Osteoblast (primary cell): ENCODE measurements at regions not wholly inside any gene's neighbourhood (a gene's known extent, or its start where the extent isn't known, plus 50 kb on each side); places are given as distances from the start of the nearest gene placed in this dataset.
"Not testable (repeated sequence)": the region's sequence is repeated elsewhere in the genome, so short reads cannot be mapped to it uniquely, and the experiment has no call there.

Experiments
- DNase-seq: peaks from one replicate; pipeline ENCODE4 v3.0.0; 2011; ENCODE audit warnings: low spot score, mixed read lengths; ENCODE audit not compliant: insufficient read length; ENCODE audit errors: missing footprints
- H2AFZ ChIP-seq: 2 replicates; pipeline ENCODE4 v1.6.0; 2011; ENCODE audit warnings: mild to moderate bottlenecking, low read length
- H3K27ac ChIP-seq: 2 replicates; pipeline ENCODE4 v1.5.1; 2011; ENCODE audit warnings: mild to moderate bottlenecking, low read depth, low read length, moderate library complexity
- H3K27me3 ChIP-seq: 2 replicates; pipeline ENCODE4 v1.6.0; 2012; ENCODE audit warnings: mild to moderate bottlenecking, control low read depth, inconsistent platforms, low read length, moderate library complexity; ENCODE audit not compliant: insufficient read depth
- H3K36me3 ChIP-seq: 2 replicates; pipeline ENCODE4 v1.5.1; 2011; ENCODE audit warnings: mild to moderate bottlenecking, low read length, control low read depth, moderate library complexity; ENCODE audit not compliant: insufficient read depth
- H3K4me1 ChIP-seq: 2 replicates; pipeline ENCODE4 v1.5.1; 2011; ENCODE audit warnings: mild to moderate bottlenecking, low read length, control low read depth, moderate library complexity; ENCODE audit not compliant: insufficient read depth
- H3K4me2 ChIP-seq: 2 replicates; pipeline ENCODE4 v1.6.0; 2011; ENCODE audit warnings: mild to moderate bottlenecking, low read length; ENCODE audit not compliant: insufficient read depth
- H3K4me3 ChIP-seq: fragments of 200-600 bp; sonication (generic); 3 replicates; pipeline ENCODE4 v1.5.1; 2012; ENCODE audit warnings: mild to moderate bottlenecking, low read length, inconsistent platforms; ENCODE audit not compliant: insufficient read depth
- H3K79me2 ChIP-seq: 2 replicates; pipeline ENCODE4 v1.6.0; 2012; ENCODE audit warnings: mild to moderate bottlenecking, low read length, control low read depth, inconsistent platforms; ENCODE audit not compliant: insufficient read depth
- H3K9me3 ChIP-seq: 2 replicates; pipeline ENCODE4 v1.5.1; 2011; ENCODE audit warnings: low read depth, low read length, control low read depth
- H4K20me1 ChIP-seq: 2 replicates; pipeline ENCODE4 v1.6.0; 2012; ENCODE audit warnings: mild to moderate bottlenecking, low read length, control low read depth; ENCODE audit not compliant: insufficient read depth
- TF ChIP-seq, protein P1 (sequence below): IDR thresholded peaks from 2 replicates; pipeline ENCODE4 v1.5.1; 2011; ENCODE audit warnings: mild to moderate bottlenecking, low read depth, low read length, moderate library complexity; ENCODE audit errors: extremely low read depth

DNA sequence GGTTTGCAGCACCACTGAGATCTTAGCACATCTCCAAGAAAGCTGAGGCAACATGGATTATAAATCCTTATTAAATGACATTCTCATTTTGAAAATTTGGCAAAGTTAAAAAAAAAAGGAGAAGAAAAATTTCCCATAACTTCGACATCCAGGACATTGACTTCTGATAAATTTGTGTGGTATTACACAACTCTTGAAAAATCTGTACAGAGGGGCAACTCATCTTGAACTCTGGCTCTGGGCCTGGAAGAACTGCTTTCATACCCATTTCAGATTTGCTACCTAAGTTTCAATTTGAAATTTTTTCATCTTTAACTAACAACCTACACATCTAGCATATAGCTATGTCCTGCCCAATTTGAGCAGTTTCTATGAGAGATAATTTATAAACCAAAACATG lies 118.0 kb upstream of the UGP2 start:
- DNase-seq: no peak
- H3K4me1 ChIP-seq: no peaks in the 10 kb centered on the region
- H3K4me2 ChIP-seq: no peak overlapping the region
- H3K9me3 ChIP-seq: no peaks in the 10 kb centered on the region
- H3K79me2 ChIP-seq: no peaks in the 10 kb centered on the region
- H3K27ac ChIP-seq: no peak overlapping the region
- H3K36me3 ChIP-seq: no peaks in the 10 kb centered on the region
- H2AFZ ChIP-seq: no peak overlapping the region
- H3K4me3 ChIP-seq: no peak overlapping the region
- no peaks in the 10 kb centered on the region for H3K27me3 ChIP-seq
- TF ChIP-seq, protein P1, sequence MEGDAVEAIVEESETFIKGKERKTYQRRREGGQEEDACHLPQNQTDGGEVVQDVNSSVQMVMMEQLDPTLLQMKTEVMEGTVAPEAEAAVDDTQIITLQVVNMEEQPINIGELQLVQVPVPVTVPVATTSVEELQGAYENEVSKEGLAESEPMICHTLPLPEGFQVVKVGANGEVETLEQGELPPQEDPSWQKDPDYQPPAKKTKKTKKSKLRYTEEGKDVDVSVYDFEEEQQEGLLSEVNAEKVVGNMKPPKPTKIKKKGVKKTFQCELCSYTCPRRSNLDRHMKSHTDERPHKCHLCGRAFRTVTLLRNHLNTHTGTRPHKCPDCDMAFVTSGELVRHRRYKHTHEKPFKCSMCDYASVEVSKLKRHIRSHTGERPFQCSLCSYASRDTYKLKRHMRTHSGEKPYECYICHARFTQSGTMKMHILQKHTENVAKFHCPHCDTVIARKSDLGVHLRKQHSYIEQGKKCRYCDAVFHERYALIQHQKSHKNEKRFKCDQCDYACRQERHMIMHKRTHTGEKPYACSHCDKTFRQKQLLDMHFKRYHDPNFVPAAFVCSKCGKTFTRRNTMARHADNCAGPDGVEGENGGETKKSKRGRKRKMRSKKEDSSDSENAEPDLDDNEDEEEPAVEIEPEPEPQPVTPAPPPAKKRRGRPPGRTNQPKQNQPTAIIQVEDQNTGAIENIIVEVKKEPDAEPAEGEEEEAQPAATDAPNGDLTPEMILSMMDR: no peak
- no peaks in the 10 kb centered on the region for H4K20me1 ChIP-seq

DNA sequence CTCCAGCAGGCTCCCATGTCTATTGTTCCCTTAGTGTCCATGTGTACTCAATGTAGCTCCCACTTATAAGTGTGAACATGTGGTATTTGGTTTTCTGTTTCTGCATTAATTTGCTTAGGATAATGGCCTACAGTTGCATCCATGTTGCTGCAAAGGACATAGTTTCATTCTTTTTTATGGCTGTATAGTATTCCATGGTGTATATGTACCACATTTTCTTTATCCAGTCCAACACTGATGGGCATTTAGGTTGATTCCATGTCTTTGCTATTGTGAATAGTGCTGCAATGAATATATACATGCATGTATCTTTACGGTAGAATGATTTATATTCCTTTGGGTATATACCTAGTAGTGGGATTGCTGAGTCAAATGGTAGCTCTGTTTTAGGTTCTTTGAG lies 116.5 kb upstream of the UGP2 start:
- not testable (repeated sequence) for H3K27ac ChIP-seq, H4K20me1 ChIP-seq, H3K4me1 ChIP-seq, H3K4me2 ChIP-seq, H3K36me3 ChIP-seq, H3K27me3 ChIP-seq, H3K79me2 ChIP-seq, H3K4me3 ChIP-seq, H3K9me3 ChIP-seq, DNase-seq, H2AFZ ChIP-seq

DNA sequence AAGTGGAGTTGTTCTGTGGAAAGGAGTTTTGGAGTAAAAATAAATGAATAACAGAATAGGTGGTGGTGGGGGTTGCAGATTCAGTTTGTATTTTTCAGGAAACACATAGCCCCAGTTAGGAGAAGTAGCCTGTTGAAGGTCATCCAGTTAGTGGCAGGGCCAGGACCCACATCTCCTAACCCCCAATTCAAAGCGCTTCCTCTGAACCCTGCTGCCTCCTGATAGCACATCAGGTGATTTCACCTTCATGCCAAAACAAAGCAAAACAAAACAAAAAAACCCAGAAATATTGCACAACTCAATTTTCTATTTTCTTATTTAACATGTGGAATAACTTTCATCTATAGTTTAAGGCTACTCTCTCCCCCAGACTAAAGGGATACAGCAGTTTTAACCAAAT lies 112.3 kb upstream of the UGP2 start:
- H4K20me1 ChIP-seq: no peaks in the 10 kb centered on the region
- H3K27ac ChIP-seq: no peak overlapping the region
- no peaks in the 10 kb centered on the region for H3K36me3 ChIP-seq
- no peak overlapping the region for H2AFZ ChIP-seq
- H3K79me2 ChIP-seq: no peaks in the 10 kb centered on the region
- no peaks in the 10 kb centered on the region for H3K9me3 ChIP-seq
- H3K4me3 ChIP-seq: no peak overlapping the region
- H3K27me3 ChIP-seq: no peaks in the 10 kb centered on the region
- DNase-seq: no peak
- no peaks in the 10 kb centered on the region for H3K4me1 ChIP-seq
- no peak overlapping the region for H3K4me2 ChIP-seq
- TF ChIP-seq, protein P1: no peak

DNA sequence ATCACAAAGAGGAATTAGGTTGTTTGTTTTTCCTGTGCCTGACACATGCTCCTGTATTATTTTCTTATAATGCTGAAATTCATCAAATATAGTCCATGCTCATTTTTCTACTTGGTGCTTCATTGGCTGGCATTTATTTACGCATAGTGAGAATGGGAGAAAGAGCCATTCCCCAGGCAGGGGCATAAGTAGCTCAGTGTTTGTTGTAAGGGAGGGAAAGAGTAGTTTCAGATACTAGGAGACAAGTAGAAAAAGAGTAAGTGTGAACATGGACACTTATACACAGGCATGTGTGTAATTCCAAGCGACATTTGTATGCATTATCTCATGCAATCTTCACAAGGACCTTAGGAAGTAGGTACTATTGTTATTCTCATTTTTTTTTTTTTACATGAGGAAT lies 111.9 kb upstream of the UGP2 start:
- Histone ChIP-seq H3K9me3 (no peaks in the 10 kb centered on the region), H3K27me3 (no peaks in the 10 kb centered on the region), H3K4me1 (peaks cover 2% of the 10 kb centered on the region)

More for the DNA sequence above, 111.9 kb upstream of the UGP2 start:
- Histone ChIP-seq H3K4me2 (no peak overlapping the region), H4K20me1 (no peaks in the 10 kb centered on the region), H3K36me3 (no peaks in the 10 kb centered on the region), H2AFZ (no peak overlapping the region), H3K27ac (no peak overlapping the region), H3K4me3 (no peak overlapping the region), H3K79me2 (no peaks in the 10 kb centered on the region)
- DNase-seq: no peak
- TF ChIP-seq, protein P1: no peak
